ENCODE measurements at regions not wholly inside any gene's neighbourhood (a gene's known extent, or its start where the extent isn't known, plus 50 kb on each side); places are given as distances from the start of the nearest gene placed in this dataset.

- DNase-seq = no peak
Measured at GRCh38 chr2:9135822-9136558, 70.6 kb upstream of the ASAP2 start.

GRCh38 chr2:9127316-9127715 lies 79.3 kb upstream of the ASAP2 start:
- DNase-seq = no peak

DNA sequence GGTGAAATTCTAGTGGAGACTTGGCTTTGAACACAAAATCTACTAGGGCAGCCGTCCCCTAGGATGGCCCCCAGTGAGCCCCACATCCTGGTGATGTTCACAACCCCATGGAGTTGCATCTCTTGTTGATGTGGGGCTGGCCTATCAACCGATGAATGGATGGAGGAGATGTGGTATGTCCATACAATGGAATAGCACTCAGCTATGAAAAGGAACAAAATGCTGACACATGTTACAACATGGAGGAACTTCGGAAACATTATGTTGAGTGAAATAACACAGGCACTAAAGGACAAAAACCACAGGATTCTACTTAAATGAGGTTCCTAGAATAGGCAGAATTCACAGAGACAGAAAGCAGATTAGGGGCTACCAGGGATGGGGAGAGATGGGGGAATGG lies 80.1 kb upstream of the ASAP2 start:
- DNase-seq = no peak

- DNase-seq = no peak
Measured at GRCh38 chr2:9124231-9124741, 82.3 kb upstream of the ASAP2 start.

DNA sequence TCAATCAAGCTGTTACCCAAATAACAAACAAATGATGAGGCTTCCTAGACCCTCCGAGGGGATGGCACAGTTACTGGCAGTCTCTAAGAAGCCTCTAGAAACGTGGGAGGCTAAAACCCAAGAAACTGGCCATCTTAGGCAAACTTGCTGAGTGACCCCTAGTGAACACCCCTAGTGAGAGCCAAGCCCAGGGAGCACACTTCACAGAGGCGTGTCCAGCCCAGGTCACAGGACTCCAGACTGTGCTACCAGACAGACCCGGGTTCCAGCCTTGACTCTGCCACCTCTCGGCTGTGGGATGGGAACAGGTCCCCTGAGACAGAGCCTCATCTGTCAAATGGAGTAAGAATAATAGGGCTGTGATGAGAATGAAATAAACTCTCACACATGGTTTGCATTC lies 83.5 kb upstream of the ASAP2 start:
- no peak for DNase-seq

DNA sequence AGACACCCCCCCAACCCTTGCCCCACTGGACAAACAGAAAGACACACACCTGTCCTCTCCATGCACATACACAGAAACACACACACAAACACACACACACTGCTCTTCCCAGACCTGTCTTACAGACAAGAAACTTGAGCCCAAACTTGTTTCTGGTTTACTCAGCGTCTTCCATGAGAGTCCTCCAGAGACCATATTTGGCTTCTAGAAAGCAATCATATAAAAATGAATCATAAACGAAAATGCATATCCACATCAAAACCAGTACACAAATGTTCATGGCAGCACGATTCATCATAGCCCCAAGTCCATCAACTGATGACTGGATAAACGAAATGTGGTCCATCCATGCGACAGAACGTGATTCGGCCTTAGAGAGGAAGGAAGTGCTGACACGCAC lies 84.2 kb upstream of the ASAP2 start:
- no peak for DNase-seq

- DNase-seq = no peak
Measured at GRCh38 chr2:9118383-9118960, 88.1 kb upstream of the ASAP2 start.

DNA sequence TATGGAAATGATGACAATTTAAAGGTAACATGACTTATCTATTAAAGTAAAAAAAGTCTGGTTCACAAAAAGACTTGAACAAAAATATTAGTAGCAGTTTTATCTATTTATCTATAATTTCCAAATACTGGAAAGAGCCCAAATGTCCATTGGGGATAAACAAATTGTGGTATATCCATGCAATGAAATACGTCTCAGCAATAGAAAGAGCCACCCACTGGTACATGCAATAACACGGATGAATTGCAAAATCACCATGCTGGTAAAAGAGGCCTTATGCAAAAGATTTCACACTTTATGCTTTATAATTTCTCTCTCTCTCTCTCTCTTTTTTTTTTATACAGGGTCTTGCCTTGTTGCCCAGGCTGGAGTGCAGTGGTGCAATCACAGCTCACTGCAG lies 91.4 kb upstream of the ASAP2 start:
- DNase-seq = no peak

GRCh38 chr2:9114458-9114857 lies 92.2 kb upstream of the ASAP2 start:
- no peak for DNase-seq

GRCh38 chr2:9113916-9114315 lies 92.7 kb upstream of the ASAP2 start:
- no peak for DNase-seq

DNA sequence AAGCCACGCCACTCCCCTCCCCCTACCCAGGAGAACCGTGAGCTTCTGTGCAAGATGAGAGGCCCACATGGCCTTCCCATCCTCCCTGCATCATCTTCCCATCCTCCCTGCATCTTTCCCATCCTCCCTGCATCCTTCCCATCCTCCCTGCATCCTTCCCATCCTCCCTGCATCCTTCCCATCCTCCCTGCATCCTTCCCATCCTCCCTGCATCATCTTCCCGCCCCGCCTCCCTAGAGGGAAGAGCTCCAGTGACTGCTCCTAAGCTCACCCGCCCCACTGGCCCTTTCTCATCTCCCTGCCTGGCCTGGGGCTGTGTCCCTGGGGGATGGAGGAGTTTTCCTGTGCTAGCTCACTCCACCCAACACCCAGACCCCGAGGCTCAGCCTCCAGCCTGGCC lies 93.3 kb upstream of the ASAP2 start:
- no peak for DNase-seq

GRCh38 chr2:9112079-9112721 lies 94.4 kb upstream of the ASAP2 start:
- DNase-seq = no peak

DNA sequence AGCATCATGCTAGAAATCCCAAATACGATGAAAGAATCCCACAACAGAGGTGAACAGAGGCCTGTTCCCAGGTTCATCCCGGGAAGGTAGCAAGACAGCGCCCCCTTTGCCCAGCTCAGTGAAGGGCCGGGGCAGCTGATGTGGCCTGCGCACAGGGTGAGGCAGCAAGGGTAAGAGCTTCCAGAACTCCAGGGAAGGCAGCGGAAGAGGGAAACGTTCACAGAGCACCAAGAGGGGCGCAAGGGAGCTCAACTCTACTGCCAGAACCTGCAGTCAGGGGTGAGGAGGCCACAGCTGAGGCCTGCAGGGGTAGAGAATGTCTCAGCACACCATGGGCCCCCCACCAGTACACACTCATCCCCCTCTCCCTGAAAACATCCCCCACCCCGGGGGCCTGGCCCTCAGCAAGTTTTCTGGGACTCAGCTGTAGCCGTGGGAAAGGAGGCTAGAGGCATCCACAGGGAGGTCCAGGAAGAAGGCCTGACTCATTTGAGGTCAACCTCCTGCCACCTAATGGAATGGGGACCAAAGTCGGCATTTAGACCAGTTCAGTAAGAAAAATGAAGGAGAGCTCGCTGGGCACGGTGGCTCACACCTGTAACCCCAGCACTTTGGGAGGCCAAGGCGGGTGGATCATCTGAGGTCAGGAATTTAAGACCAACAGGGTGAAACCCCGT lies 95.6 kb upstream of the ASAP2 start:
- DNase-seq = no peak

DNA sequence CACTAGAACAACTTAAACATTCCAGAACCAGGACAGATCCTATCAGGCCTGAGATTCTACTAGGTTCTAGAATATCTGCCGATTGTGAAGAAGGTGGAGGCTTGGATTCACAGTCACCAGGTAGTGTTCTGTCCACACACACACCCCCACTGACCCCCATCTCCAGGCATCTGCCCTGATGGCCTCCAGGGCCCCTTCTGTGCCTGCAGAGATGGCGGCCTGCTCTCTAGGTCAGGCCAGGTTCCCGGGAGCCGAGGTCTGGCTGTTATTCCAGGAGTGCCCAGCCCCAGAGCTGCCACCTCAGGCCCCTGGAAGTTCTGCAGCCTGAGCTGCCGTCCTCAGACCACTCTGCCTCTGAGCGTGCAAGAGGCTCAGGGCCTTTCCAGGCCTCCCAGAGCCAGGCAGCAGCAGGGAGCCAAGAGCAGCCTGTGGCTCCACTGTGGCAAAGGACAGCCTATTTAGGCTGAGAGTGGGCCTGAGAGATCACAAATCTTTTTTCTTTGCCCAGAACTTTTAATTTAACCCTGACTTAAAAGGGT lies 96.2 kb upstream of the ASAP2 start:
- DNase-seq = no peak

DNA sequence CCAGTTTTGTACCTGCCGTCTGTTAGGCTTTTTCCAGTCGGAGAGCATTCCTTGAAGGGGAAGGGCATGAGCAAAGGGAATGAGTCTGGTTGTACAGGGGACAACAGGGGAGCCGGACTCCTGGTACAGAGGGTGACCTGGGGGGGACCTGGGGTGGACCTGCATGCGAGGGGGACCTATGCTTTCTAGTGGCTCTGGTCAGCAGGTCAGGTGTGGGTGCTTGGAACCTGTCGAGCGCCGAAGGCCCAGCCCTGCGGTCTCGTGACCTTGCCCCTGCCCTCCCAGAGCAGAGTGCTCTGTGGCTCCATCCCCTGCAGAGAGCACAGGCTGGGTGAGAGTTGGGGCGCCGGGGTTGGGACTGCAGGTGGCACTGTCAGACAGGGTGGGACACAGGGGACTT lies 96.7 kb upstream of the ASAP2 start:
- DNase-seq = no peak

DNA sequence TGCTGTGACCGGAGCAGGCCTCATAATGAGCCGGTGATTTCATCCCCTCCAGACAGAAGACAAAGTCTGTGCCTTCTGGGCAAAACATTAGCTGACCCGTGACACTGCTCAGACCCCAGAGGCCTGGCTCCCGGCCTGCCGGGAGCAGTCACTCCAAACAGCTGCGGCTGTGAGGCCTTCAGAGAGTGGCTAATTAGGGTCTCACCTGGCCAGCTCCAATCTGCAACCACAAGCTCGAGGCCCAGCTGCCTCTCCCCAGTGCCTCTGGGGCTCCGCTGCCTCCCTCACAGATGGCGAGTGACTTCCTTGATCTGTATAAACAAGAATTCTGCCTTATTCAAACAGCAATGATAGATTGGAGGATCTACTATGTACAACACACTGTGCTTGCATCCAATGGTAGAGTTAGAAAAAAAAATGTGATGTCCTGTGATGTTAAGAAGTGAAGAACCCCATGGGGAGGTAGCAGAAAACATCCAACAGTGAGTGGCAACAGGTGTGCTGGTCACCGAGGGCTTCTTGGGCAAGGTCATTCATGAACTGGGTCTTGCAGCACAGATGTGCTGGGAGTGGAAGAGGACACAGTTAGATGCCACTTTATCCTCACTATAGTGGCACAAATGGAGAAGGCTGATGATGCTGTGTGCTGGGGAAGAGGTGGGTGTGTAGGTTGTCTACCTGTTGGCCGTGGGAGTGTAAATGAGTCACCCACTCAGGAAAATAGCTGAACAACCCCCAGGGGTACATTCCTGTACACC lies 98.2 kb upstream of the ASAP2 start:
- no peak for DNase-seq

GRCh38 chr2:9107168-9108025 lies 99.2 kb upstream of the ASAP2 start:
- no peak for DNase-seq

DNA sequence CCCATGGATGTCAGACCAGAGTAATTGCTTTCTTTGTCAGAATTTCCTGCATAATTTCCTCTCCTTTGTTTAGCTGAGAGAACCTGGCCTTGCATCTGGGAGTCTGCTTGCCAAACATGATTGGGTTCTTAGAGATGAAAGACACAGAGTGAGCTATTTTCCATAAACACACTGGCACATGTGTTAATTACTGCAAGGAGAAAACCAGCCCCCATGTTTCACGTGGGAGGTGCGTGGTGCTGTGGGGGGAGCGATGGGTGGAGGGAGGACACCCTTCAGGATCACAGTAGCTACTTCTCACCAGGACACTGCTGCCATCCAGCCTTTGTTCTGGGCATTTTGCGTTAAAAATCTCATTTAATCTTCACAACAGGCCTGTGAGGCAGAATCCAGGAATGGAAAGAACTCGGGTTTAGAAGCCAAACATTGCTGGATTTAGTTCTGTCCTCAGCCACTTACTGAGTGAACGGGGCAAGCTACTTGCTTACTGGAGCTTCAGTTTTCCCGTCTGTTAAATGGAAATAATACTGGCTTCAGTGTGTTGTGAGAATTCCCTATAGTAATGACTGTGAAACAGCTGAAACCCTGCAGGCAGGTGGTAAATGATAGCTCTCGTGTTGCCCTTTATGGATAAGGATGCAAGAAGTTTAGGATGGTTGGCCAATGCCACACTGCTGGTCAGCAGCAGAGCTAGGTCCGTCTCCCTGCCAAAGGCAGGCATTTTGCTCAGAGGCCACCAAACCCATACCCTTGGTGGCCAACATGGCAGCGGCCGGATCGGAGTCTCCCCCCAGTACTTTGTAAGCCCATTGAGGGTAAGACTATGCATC lies 100.1 kb upstream of the ASAP2 start:
- no peak for DNase-seq

DNA sequence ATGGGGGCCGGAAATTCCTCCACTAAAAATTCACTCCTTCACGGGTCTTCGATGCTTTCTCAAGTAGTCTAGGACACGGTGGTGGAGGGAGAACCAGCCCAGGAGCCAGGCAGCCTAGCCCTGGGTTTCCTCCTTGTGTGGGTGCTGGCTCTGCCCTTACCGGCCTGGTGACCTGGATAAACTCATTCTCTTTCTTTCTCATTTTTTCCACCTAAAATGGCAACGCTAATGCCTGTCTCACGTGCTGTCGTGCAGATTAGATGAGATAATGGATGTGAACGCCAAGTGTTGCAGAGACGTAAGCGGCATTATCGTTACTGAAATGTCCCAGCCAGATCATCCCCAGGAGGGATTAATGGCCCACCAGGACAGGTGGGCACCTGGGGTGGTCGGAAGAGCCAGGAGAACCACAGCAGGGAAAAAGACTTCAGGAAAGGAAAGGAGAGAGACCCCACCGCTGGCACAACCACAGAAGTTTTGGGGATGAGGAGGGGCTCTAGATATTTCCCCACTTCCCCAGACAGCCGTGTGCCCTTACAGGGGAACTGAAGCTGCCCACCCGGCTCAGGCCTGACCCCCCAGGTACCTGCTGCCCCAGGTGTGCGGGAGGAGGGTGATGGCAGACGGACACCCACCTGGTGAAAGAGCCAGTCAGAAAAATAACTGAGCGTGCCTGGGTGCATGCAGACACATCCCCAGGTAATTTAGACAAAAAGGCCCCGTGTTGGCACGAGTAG lies 100.8 kb upstream of the ASAP2 start:
- DNase-seq = no peak

GRCh38 chr2:9103663-9104277 lies 100.3 kb upstream of the MBOAT2 start:
- DNase-seq = no peak

All from activated T-cell treated with anti-CD3 and anti-CD28 coated beads, Interleukin-2, amount 50 U/mL, for 1 hour (primary cell).